Lower leg skin (tissue), 3 donors: ENCODE measurements at regions not wholly inside any gene's neighbourhood (a gene's known extent, or its start where the extent isn't known, plus 50 kb on each side); places are given as distances from the start of the nearest gene placed in this dataset.

ENCODE experiments used
- POLR2A ChIP-seq, 2 donors: fragments of 450-650 bp; IDR thresholded peaks; one replicate each; pipeline ENCODE4 v1.6.1; 2016 to 2017; ENCODE audit warnings: antibody characterized with exemption in 2 of 2, mild to moderate bottlenecking in 1 of 2, moderate library complexity in 1 of 2
- TF ChIP-seq, protein P1 (sequence below), 3 donors: fragments of 450-650 bp; IDR thresholded peaks; one replicate each; pipeline ENCODE4 v1.5.1; 2016; ENCODE audit warnings: antibody characterized with exemption in 3 of 3, mild to moderate bottlenecking in 3 of 3, moderate library complexity in 2 of 3

GRCh38 chr1:199817266-199817665 is 210.2 kb upstream of the NR5A2 start:
- TF ChIP-seq, protein P1, sequence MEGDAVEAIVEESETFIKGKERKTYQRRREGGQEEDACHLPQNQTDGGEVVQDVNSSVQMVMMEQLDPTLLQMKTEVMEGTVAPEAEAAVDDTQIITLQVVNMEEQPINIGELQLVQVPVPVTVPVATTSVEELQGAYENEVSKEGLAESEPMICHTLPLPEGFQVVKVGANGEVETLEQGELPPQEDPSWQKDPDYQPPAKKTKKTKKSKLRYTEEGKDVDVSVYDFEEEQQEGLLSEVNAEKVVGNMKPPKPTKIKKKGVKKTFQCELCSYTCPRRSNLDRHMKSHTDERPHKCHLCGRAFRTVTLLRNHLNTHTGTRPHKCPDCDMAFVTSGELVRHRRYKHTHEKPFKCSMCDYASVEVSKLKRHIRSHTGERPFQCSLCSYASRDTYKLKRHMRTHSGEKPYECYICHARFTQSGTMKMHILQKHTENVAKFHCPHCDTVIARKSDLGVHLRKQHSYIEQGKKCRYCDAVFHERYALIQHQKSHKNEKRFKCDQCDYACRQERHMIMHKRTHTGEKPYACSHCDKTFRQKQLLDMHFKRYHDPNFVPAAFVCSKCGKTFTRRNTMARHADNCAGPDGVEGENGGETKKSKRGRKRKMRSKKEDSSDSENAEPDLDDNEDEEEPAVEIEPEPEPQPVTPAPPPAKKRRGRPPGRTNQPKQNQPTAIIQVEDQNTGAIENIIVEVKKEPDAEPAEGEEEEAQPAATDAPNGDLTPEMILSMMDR (IDR thresholded peaks at IDR 0.05) = no peak
- no peak for TF ChIP-seq POLR2A (IDR thresholded peaks at IDR 0.05)
